ENCODE measurements at regions not wholly inside any gene's neighbourhood (a gene's known extent, or its start where the extent isn't known, plus 50 kb on each side); places are given as distances from the start of the nearest gene placed in this dataset.
"Not testable (repeated sequence)": the region's sequence is repeated elsewhere in the genome, so short reads cannot be mapped to it uniquely, and the experiment has no call there.

GRCh38 chr3:145671121-145671520 is 489.9 kb downstream of the PLOD2 start:
- intact Hi-C loops (cut with DNase I), result no loop called here
- Histone ChIP-seq H3K4me3 (no peak overlapping the region), H3K27me3 (ENCODE audit: low read depth) (no peaks in the 10 kb centered on the region), H3K4me1 (no peaks in the 10 kb centered on the region), H3K9me3 (no peaks in the 10 kb centered on the region), H3K27ac (no peak overlapping the region), H3K36me3 (no peaks in the 10 kb centered on the region)
- ATAC-seq (no peak), DNase-seq (no peak)
- no peak for TF ChIP-seq CTCF (IDR thresholded peaks at IDR 0.05)

GRCh38 chr3:145673838-145674237 is 487.1 kb downstream of the PLOD2 start:
- H3K9me3 ChIP-seq, result no peaks in the 10 kb centered on the region
- ATAC-seq, result no peak
- no peaks in the 10 kb centered on the region for H3K27me3 ChIP-seq (ENCODE audit: low read depth)
- intact Hi-C loops (cut with DNase I), result no loop called here
- H3K4me1 ChIP-seq, result no peaks in the 10 kb centered on the region
- no peak overlapping the region for H3K27ac ChIP-seq
- TF ChIP-seq CTCF (IDR thresholded peaks at IDR 0.05), result no peak
- H3K4me3 ChIP-seq, result no peak overlapping the region
- DNase-seq, result no peak
- no peaks in the 10 kb centered on the region for H3K36me3 ChIP-seq

GRCh38 chr3:145678401-145678800 is 482.6 kb downstream of the PLOD2 start:
- Histone ChIP-seq H3K36me3 (no peaks in the 10 kb centered on the region), H3K27ac (no peak overlapping the region), H3K9me3 (no peaks in the 10 kb centered on the region), H3K4me1 (no peaks in the 10 kb centered on the region), H3K27me3 (ENCODE audit: low read depth) (no peaks in the 10 kb centered on the region), H3K4me3 (no peak overlapping the region)
- no peak for TF ChIP-seq CTCF (IDR thresholded peaks at IDR 0.05)
- intact Hi-C loops (cut with DNase I), result no loop called here
- ATAC-seq (no peak), DNase-seq (no peak)

GRCh38 chr3:145681181-145681580 is 479.8 kb downstream of the PLOD2 start:
- no peaks in the 10 kb centered on the region for H3K9me3 ChIP-seq
- no peaks in the 10 kb centered on the region for H3K4me1 ChIP-seq
- no peaks in the 10 kb centered on the region for H3K27me3 ChIP-seq (ENCODE audit: low read depth)
- H3K4me3 ChIP-seq, result no peak overlapping the region
- H3K36me3 ChIP-seq, result no peaks in the 10 kb centered on the region
- ATAC-seq (no peak), DNase-seq (no peak)
- H3K27ac ChIP-seq, result no peak overlapping the region
- intact Hi-C loops (cut with DNase I), result no loop called here
- TF ChIP-seq CTCF (IDR thresholded peaks at IDR 0.05), result no peak

GRCh38 chr3:145687978-145688377 is 473.0 kb downstream of the PLOD2 start:
- intact Hi-C loops (cut with DNase I); H3K36me3 ChIP-seq; H3K4me1 ChIP-seq; H3K4me3 ChIP-seq; H3K27me3 ChIP-seq (ENCODE audit: low read depth); ATAC-seq; H3K27ac ChIP-seq; DNase-seq; H3K9me3 ChIP-seq: not testable (repeated sequence)

- Histone ChIP-seq H3K27me3 (ENCODE audit: low read depth) (no peaks in the 10 kb centered on the region), H3K9me3 (no peaks in the 10 kb centered on the region), H3K4me3 (no peak overlapping the region), H3K27ac (no peak overlapping the region), H3K4me1 (no peaks in the 10 kb centered on the region), H3K36me3 (no peaks in the 10 kb centered on the region)
- TF ChIP-seq CTCF (IDR thresholded peaks at IDR 0.05), result no peak
- intact Hi-C loops (cut with DNase I), result no loop called here
- ATAC-seq (no peak), DNase-seq (no peak)
These were observed 468.2 kb downstream of the PLOD2 start for GRCh38 chr3:145692751-145693150.

All from lower lobe of right lung (tissue), 2 donors.